ENCODE measurements at regions not wholly inside any gene's neighbourhood (a gene's known extent, or its start where the extent isn't known, plus 50 kb on each side); places are given as distances from the start of the nearest gene placed in this dataset.

GRCh38 chr3:154730186-154730585 lies 300.2 kb upstream of the GPR149 start:
- no peak for FAIRE-seq
- TF ChIP-seq TAF1 (IDR thresholded peaks at IDR 0.05; ENCODE audit: low read depth, low read length) (no peak), SPI1 (IDR thresholded peaks at IDR 0.05; ENCODE audit: low read depth, low read length) (no peak), PAX5 (IDR thresholded peaks at IDR 0.05; ENCODE audit: insufficient read depth, low read length, severe bottlenecking) (no peak), POU2F2 (IDR thresholded peaks at IDR 0.05; ENCODE audit: low read depth, low read length) (no peak), POLR2AphosphoS5 (IDR thresholded peaks at IDR 0.05; ENCODE audit: low read depth, low read length) (no peak), POLR2A (IDR thresholded peaks at IDR 0.05; ENCODE audit: low read depth, low read length) (no peak)
- no peak for DNase-seq (ENCODE audit: insufficient read length, low spot score)

DNA sequence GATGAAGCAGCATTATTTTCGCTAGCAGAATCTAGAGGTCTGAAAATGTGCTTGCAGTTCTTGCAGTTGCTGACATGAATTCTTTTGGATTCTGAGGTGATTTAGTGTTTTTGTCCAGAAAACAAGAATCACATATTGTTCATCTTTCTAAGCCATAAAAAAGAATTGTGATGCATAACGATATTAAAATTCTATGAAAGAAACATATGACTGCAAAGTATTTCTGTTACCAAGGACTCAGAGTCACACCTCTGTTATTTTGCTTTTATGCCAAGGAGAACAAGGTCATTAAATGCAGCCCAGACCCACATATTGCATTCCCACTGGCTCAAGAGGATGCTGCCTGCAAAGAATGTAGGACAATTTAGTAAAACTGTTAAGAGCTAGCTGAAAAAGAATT lies 299.8 kb upstream of the GPR149 start:
- DNase-seq (ENCODE audit: insufficient read length, low spot score) (no peak), FAIRE-seq (no peak)
- TF ChIP-seq TAF1 (IDR thresholded peaks at IDR 0.05; ENCODE audit: low read depth, low read length) (no peak), PAX5 (IDR thresholded peaks at IDR 0.05; ENCODE audit: insufficient read depth, low read length, severe bottlenecking) (no peak), POLR2A (IDR thresholded peaks at IDR 0.05; ENCODE audit: low read depth, low read length) (no peak), POLR2AphosphoS5 (IDR thresholded peaks at IDR 0.05; ENCODE audit: low read depth, low read length) (no peak), SPI1 (IDR thresholded peaks at IDR 0.05; ENCODE audit: low read depth, low read length) (no peak), POU2F2 (IDR thresholded peaks at IDR 0.05; ENCODE audit: low read depth, low read length) (no peak)

- no peak for TF ChIP-seq POLR2A (IDR thresholded peaks at IDR 0.05; ENCODE audit: low read depth, low read length)
- TF ChIP-seq SPI1 (IDR thresholded peaks at IDR 0.05; ENCODE audit: low read depth, low read length) = 0 out of 2 replicates have a peak, but pooled peaks have one; percentile 26
- no peak for TF ChIP-seq TAF1 (IDR thresholded peaks at IDR 0.05; ENCODE audit: low read depth, low read length)
- TF ChIP-seq PAX5 (IDR thresholded peaks at IDR 0.05; ENCODE audit: insufficient read depth, low read length, severe bottlenecking) = no peak
- TF ChIP-seq POLR2AphosphoS5 (IDR thresholded peaks at IDR 0.05; ENCODE audit: low read depth, low read length) = no peak
- FAIRE-seq (no peak), DNase-seq (ENCODE audit: insufficient read length, low spot score) (no peak)
Observed at GRCh38 chr3:154728285-154728684, 298.3 kb upstream of the GPR149 start.

GRCh38 chr3:154720921-154721320 lies 290.9 kb upstream of the GPR149 start:
- no peak for FAIRE-seq
- DNase-seq (ENCODE audit: insufficient read length, low spot score) = no peak
- TF ChIP-seq SPI1 (IDR thresholded peaks at IDR 0.05; ENCODE audit: low read depth, low read length) (no peak), POLR2AphosphoS5 (IDR thresholded peaks at IDR 0.05; ENCODE audit: low read depth, low read length) (no peak), PAX5 (IDR thresholded peaks at IDR 0.05; ENCODE audit: insufficient read depth, low read length, severe bottlenecking) (no peak), TAF1 (IDR thresholded peaks at IDR 0.05; ENCODE audit: low read depth, low read length) (no peak)

- no peak for FAIRE-seq
- DNase-seq (ENCODE audit: insufficient read length, low spot score) = no peak
- TF ChIP-seq POU2F2 (IDR thresholded peaks at IDR 0.05; ENCODE audit: low read depth, low read length) (no peak), TAF1 (IDR thresholded peaks at IDR 0.05; ENCODE audit: low read depth, low read length) (no peak), POLR2A (IDR thresholded peaks at IDR 0.05; ENCODE audit: low read depth, low read length) (no peak)
Observed at GRCh38 chr3:154718053-154718452, 288.1 kb upstream of the GPR149 start.

- FAIRE-seq (no peak), DNase-seq (ENCODE audit: insufficient read length, low spot score) (no peak)
- TF ChIP-seq POLR2A (IDR thresholded peaks at IDR 0.05; ENCODE audit: low read depth, low read length) = no peak
- no peak for TF ChIP-seq SPI1 (IDR thresholded peaks at IDR 0.05; ENCODE audit: low read depth, low read length)
- TF ChIP-seq POLR2AphosphoS5 (IDR thresholded peaks at IDR 0.05; ENCODE audit: low read depth, low read length) = no peak
- no peak for TF ChIP-seq PAX5 (IDR thresholded peaks at IDR 0.05; ENCODE audit: insufficient read depth, low read length, severe bottlenecking)
Observed at GRCh38 chr3:154716170-154716569, 286.2 kb upstream of the GPR149 start.

DNA sequence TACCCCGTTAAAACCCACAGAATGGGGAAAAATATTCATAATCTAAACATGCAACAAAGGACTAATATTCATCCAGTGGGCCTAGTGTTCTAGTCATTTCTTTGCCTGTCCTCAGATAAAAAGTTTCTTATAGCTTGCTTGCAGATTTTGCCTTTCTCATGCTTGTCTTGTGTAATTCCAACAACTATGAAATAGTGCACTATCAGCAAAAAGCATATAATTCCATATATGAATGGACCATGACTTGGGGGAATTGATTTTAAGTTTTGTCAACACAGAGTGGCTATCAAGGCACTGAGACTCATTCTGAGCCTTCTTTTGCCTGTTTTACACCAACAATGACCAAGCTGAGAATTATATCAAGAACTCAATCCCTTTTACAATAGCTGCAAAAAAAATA lies 278.6 kb upstream of the GPR149 start:
- no peak for DNase-seq (ENCODE audit: insufficient read length, low spot score)
- TF ChIP-seq TAF1 (IDR thresholded peaks at IDR 0.05; ENCODE audit: low read depth, low read length) (no peak), POLR2AphosphoS5 (IDR thresholded peaks at IDR 0.05; ENCODE audit: low read depth, low read length) (no peak)
- no peak for FAIRE-seq

DNA sequence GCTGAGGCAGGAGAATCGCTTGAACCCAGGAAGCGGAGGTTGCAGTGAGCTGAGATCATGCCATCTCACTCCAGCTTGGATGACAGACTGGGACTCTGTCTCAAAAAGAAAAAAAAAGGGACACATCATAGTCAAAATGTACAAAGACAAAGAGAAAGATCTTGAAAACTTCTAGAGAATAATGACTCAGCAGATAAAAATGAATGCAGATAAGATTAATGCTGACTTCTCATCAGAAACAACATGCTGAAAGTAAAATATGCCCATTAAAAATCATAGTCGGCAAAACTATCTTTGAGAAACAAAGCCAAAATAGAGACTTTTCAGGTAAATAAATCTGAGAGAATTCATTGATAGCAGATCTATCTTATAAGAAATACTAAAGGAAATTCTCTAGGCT lies 271.1 kb upstream of the GPR149 start:
- TF ChIP-seq POLR2AphosphoS5 (IDR thresholded peaks at IDR 0.05; ENCODE audit: low read depth, low read length) (no peak), PAX5 (IDR thresholded peaks at IDR 0.05; ENCODE audit: insufficient read depth, low read length, severe bottlenecking) (no peak), SPI1 (IDR thresholded peaks at IDR 0.05; ENCODE audit: low read depth, low read length) (no peak), POU2F2 (IDR thresholded peaks at IDR 0.05; ENCODE audit: low read depth, low read length) (no peak), POLR2A (IDR thresholded peaks at IDR 0.05; ENCODE audit: low read depth, low read length) (no peak), TAF1 (IDR thresholded peaks at IDR 0.05; ENCODE audit: low read depth, low read length) (no peak)

GRCh38 chr3:154690413-154690812 lies 260.4 kb upstream of the GPR149 start:
- FAIRE-seq (no peak), DNase-seq (ENCODE audit: insufficient read length, low spot score) (no peak)
- TF ChIP-seq TAF1 (IDR thresholded peaks at IDR 0.05; ENCODE audit: low read depth, low read length) = no peak
- no peak for TF ChIP-seq SPI1 (IDR thresholded peaks at IDR 0.05; ENCODE audit: low read depth, low read length)
- no peak for TF ChIP-seq PAX5 (IDR thresholded peaks at IDR 0.05; ENCODE audit: insufficient read depth, low read length, severe bottlenecking)
- TF ChIP-seq POLR2A (IDR thresholded peaks at IDR 0.05; ENCODE audit: low read depth, low read length) = no peak
- no peak for TF ChIP-seq POLR2AphosphoS5 (IDR thresholded peaks at IDR 0.05; ENCODE audit: low read depth, low read length)

More for the DNA sequence above, 271.1 kb upstream of the GPR149 start:
- FAIRE-seq (no peak), DNase-seq (ENCODE audit: insufficient read length, low spot score) (no peak)

GRCh38 chr3:154684440-154684839 lies 254.4 kb upstream of the GPR149 start:
- DNase-seq (ENCODE audit: insufficient read length, low spot score) = no peak
- no peak for FAIRE-seq

More at GRCh38 chr3:154684440-154684839, 254.4 kb upstream of the GPR149 start:
- no peak for TF ChIP-seq TAF1 (IDR thresholded peaks at IDR 0.05; ENCODE audit: low read depth, low read length)
- no peak for TF ChIP-seq POLR2AphosphoS5 (IDR thresholded peaks at IDR 0.05; ENCODE audit: low read depth, low read length)
- TF ChIP-seq POU2F2 (IDR thresholded peaks at IDR 0.05; ENCODE audit: low read depth, low read length) = no peak
- no peak for TF ChIP-seq POLR2A (IDR thresholded peaks at IDR 0.05; ENCODE audit: low read depth, low read length)
- TF ChIP-seq SPI1 (IDR thresholded peaks at IDR 0.05; ENCODE audit: low read depth, low read length) = no peak
- no peak for TF ChIP-seq PAX5 (IDR thresholded peaks at IDR 0.05; ENCODE audit: insufficient read depth, low read length, severe bottlenecking)
